Breast epithelium (tissue), 4 donors: ENCODE measurements at regions not wholly inside any gene's neighbourhood (a gene's known extent, or its start where the extent isn't known, plus 50 kb on each side); places are given as distances from the start of the nearest gene placed in this dataset.

Experiments
- DNase-seq, 2 donors: peaks; one replicate each; pipeline ENCODE4 v3.0.0-alpha.2; 2019; ENCODE audit warnings: low spot score in 2 of 2
- H3K27ac ChIP-seq, 2 donors: fragments of 200-600 bp; sonication (generic) in 1 of 2; one replicate each; pipeline ENCODE4 v1.5.1; 2016 to 2019; ENCODE audit warnings: mild to moderate bottlenecking in 1 of 2
- H3K27me3 ChIP-seq, 2 donors: fragments of 200-600 bp; sonication (generic) in 1 of 2; one replicate each; pipeline versions ENCODE4 v1.5.1 to v1.6.0; 2017 to 2019; ENCODE audit warnings: control low read depth in 1 of 2, mild to moderate bottlenecking in 1 of 2
- H3K36me3 ChIP-seq: fragments of 200-600 bp; one replicate; pipeline ENCODE4 v1.5.1; 2019
- H3K4me1 ChIP-seq, 2 donors: fragments of 200-600 bp; sonication (generic); one replicate each; pipeline ENCODE4 v1.5.1; 2016 to 2019; ENCODE audit warnings: control low read depth in 1 of 2
- H3K4me3 ChIP-seq, 3 donors: fragments of 200-600 bp; sonication (generic); 1 replicate in 2 of 3; 2 replicates in 1 of 3; pipeline ENCODE4 v1.5.1; 2016 to 2019; ENCODE audit warnings: mild to moderate bottlenecking in 3 of 3, moderate library complexity in 2 of 3
- H3K9me3 ChIP-seq, 2 donors: fragments of 200-600 bp; sonication (generic) in 1 of 2; one replicate each; pipeline ENCODE4 v1.5.1; 2016 to 2019; ENCODE audit warnings: control low read depth in 1 of 2
- CTCF ChIP-seq, 3 donors: fragments of 450-650 bp; IDR thresholded peaks; one replicate each; pipeline ENCODE4 v1.5.1; 2016 to 2017; ENCODE audit warnings: antibody characterized with exemption in 3 of 3, mild to moderate bottlenecking in 3 of 3, moderate library complexity in 3 of 3
- POLR2A ChIP-seq: fragments of 450-650 bp; IDR thresholded peaks from one replicate; pipeline ENCODE4 v1.6.1; 2016; ENCODE audit warnings: antibody characterized with exemption, mild to moderate bottlenecking, moderate library complexity
- POLR2AphosphoS5 ChIP-seq, 3 donors: sonication (generic); formaldehyde crosslinking; IDR thresholded peaks; one replicate each; pipeline ENCODE4 v1.6.1; 2017; ENCODE audit warnings: antibody characterized with exemption in 3 of 3
- intact Hi-C: fragments of 100-400 bp; cut with DNase I; formaldehyde crosslinking; loops from one replicate; pipeline ENCODE4 v1.15.1; 2023; ENCODE audit warnings: low total_unique reads

DNA sequence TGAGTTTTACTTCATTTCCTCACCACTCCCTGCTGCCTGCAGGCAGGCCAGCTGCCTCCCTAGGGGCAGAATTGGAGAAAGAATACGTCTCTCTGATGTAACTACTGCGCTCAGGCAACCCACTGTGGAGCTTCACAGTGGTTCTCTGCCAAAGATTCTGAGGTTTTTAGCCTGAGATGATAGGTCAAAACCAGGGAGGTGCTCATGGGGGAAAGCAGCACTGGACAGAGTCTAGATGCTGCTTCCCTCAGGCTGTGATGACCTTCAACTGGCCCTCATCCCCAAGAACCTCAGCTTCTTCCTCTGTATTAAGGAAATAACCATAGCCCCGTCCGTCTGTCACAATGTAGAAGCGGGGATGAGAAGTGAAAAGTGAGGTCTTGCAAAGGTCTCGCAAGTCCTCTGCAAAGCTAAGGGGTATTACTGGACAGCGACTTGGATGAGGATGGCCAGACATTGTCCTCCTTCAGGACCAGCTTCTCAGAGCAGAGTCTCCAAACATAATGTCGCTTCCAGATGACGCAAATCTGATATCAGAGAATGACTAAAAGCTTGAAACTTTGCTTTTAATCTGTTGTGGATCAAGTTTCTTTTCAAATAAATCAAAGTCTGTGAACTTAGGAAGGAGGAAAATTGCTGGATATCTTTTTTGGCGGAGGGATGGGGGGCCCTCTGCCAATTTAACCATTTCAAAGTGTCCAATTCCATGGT lies 65.9 kb upstream of the ATP5PO start:
- Histone ChIP-seq H3K36me3 (no peaks in the 10 kb centered on the region), H3K27ac (no peak overlapping the region), H3K9me3 (no peaks in the 10 kb centered on the region), H3K4me3 (no peak overlapping the region), H3K27me3 (no peaks in the 10 kb centered on the region), H3K4me1 (no peaks in the 10 kb centered on the region)
- DNase-seq, result no peak
- intact Hi-C loops, result no loop called here
- TF ChIP-seq POLR2A (no peak), CTCF (IDR thresholded peaks at IDR 0.05) (no peak), POLR2AphosphoS5 (IDR thresholded peaks at IDR 0.05) (no peak)

DNA sequence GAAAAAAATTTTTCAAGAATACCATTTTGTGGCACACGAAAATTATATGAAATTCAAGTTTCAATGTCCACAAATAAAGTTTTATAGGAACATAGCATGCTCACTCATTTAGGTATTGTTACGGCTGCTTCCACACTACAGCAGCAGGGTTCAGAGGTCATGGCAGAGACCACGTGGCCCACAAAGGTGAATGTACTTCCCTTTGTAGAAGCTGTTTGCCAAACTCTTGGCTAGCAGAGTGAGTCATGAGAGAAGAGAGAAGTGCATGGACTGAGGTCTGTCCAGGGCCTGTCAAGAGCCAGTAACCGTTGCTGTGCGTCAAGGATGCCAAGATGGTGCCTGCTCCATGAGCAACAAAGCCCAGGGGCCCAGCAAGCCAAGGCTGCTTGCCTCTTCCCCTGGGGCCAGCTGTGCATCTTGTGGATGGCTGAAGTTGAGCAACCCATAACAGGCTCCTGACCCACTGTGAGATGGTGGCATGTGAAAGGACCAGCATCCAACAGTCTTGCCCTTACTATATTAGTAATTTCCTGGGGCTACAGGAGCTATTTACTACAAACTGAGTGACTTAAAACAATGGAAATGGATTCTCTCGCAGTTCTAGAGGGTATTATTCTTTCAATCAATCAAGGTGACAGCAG lies 64.8 kb upstream of the ATP5PO start:
- no peaks in the 10 kb centered on the region for H3K9me3 ChIP-seq
- no peak overlapping the region for H3K27ac ChIP-seq
- H3K27me3 ChIP-seq, result no peaks in the 10 kb centered on the region
- TF ChIP-seq POLR2A (no peak), CTCF (IDR thresholded peaks at IDR 0.05) (no peak), POLR2AphosphoS5 (IDR thresholded peaks at IDR 0.05) (no peak)
- DNase-seq, result no peak
- H3K4me3 ChIP-seq, result no peak overlapping the region
- intact Hi-C loops, result no loop called here
- H3K36me3 ChIP-seq, result no peaks in the 10 kb centered on the region
- no peaks in the 10 kb centered on the region for H3K4me1 ChIP-seq

GRCh38 chr21:33978585-33978984 lies 63.0 kb upstream of the ATP5PO start:
- Histone ChIP-seq H3K9me3 (no peaks in the 10 kb centered on the region), H3K36me3 (no peaks in the 10 kb centered on the region), H3K4me3 (no peak overlapping the region), H3K27me3 (no peaks in the 10 kb centered on the region), H3K4me1 (no peaks in the 10 kb centered on the region), H3K27ac (no peak overlapping the region)
- TF ChIP-seq POLR2AphosphoS5 (IDR thresholded peaks at IDR 0.05) (no peak), POLR2A (no peak), CTCF (IDR thresholded peaks at IDR 0.05) (no peak)
- DNase-seq, result no peak
- intact Hi-C loops, result no loop called here

- DNase-seq, result no peak
- TF ChIP-seq CTCF (IDR thresholded peaks at IDR 0.05), result no peak
- TF ChIP-seq POLR2A, result no peak
- no peak for TF ChIP-seq POLR2AphosphoS5 (IDR thresholded peaks at IDR 0.05)
- H3K27me3 ChIP-seq, result no peaks in the 10 kb centered on the region
- intact Hi-C loops, result no loop called here
- H3K4me3 ChIP-seq, result no peak overlapping the region
- H3K9me3 ChIP-seq, result no peaks in the 10 kb centered on the region
- no peaks in the 10 kb centered on the region for H3K36me3 ChIP-seq
- no peaks in the 10 kb centered on the region for H3K4me1 ChIP-seq
- no peak overlapping the region for H3K27ac ChIP-seq
Measured at GRCh38 chr21:33977721-33978369, 62.2 kb upstream of the ATP5PO start.
